ENCODE measurements at regions not wholly inside any gene's neighbourhood (a gene's known extent, or its start where the extent isn't known, plus 50 kb on each side); places are given as distances from the start of the nearest gene placed in this dataset.
"Not testable (repeated sequence)": the region's sequence is repeated elsewhere in the genome, so short reads cannot be mapped to it uniquely, and the experiment has no call there.

DNA sequence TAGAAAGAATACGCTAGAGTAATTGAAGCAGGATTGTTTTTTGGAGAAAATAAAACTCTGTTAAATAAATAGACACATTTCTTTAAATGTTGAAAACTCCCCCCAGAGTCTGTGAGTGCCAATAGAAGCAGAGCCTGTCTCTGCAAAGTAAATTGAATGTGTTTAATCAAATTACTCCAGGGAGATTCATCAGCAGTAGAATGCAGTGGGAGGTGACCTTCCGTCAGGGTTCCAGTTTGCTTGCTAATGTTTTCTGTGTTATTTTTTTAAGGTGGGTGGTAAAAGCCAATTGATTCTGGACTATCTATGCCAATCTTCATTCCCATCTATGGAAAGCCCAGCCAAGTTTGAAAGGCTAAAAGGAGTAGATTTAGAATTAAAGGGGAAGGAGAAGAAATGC is 612.4 kb upstream of the GRM7 start:
- DNase-seq: no peak

DNA sequence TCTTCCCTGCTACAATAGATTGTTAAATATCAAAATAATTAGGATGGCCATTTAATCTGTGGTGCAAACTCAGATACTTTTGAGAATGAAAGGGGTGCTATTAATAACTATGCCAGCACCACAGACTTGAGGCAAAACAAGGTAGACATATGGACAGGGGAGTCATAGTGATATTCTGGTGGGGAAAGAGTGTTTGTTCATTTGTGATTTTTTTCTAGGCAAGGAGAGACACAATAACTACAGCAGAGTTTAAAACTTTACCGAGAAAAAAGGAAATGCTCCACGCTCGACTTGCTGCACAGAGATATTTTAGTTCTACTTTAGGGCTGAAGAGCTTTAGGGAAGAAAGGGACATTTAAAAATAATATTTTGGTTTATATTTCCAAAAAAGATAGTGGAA is 611.2 kb upstream of the GRM7 start:
- no peak for DNase-seq

DNA sequence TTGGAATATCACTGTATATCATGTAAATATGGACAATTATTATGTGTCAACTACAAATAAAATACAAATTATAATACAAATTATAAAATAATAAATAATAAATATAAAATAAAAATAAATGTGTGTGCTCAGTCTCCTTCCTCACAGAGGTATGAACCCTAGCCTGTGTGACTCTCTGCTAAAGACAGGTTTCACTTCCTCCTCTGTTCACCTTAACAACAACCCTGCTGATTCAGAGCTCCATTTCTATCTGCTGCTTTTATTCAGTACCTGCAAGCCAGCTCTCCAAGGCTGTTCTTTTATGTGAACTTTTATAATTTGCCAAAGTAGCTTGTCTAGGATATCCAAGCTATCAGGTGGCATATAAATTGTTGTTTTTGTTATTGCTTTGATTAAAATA is 610.7 kb upstream of the GRM7 start:
- DNase-seq: no peak

DNA sequence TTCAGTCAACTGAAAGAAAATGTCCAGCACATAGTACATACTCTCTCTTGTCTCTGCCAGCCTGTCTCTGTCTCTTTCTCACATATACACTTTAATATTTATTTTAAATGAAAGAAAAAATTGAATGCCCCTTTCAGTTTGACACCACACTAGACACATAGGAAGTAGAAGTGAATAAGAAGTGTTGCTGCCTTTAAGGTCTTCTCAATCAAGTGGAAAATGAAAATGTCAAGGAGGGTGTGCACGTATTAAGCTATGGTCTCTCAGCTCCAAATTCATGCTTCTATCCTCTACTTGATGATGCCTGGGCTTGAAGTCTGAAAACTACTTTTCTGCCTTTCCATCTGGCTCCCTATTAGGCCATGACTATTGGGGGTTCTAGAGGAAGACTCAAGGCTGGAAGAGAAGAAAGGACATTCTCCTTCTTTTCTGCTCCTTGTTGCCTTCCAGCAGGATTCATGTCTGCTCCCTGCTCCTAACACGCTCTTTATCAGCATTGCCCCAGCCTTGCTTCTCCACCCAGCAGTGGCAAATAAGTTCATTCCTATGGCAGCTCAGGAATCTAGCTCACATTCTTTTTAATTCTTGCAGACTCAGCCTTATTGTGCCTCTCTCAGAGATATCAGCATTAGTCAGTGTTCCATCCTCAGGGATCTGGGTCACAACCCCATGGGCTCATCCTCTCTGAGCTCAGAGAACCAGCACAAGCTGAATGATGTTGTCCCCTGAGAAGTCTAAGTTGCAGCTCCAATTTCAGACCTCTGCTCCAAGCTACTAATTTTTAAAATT is 609.1 kb upstream of the GRM7 start:
- DNase-seq: no peak

DNA sequence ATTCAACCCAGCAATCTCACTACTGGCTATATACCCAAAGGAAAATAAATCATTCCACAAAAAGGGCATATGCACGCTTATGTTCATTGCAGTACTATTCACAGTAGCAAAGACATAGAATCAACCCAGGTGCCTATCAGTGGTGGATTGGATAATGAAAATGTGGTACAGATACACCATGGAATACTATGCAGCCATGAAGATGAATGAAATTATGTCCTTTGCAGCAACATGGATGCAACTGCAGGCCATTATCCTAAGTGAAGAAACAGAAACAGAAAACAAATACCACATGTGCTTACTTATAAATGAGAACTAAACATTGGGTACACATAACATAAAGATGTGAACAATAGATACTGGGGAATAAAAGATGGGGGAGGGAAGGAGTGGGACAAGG is 606.4 kb upstream of the GRM7 start:
- DNase-seq: no peak

- DNase-seq: no peak
Observed at GRCh38 chr3:6255229-6255628, 605.7 kb upstream of the GRM7 start.

GRCh38 chr3:6260551-6261191 is 600.2 kb upstream of the GRM7 start:
- DNase-seq: no peak

- DNase-seq: no peak
Observed at GRCh38 chr3:6262010-6262409, 598.9 kb upstream of the GRM7 start.

GRCh38 chr3:6264036-6264435 is 596.9 kb upstream of the GRM7 start:
- no peak for DNase-seq

DNA sequence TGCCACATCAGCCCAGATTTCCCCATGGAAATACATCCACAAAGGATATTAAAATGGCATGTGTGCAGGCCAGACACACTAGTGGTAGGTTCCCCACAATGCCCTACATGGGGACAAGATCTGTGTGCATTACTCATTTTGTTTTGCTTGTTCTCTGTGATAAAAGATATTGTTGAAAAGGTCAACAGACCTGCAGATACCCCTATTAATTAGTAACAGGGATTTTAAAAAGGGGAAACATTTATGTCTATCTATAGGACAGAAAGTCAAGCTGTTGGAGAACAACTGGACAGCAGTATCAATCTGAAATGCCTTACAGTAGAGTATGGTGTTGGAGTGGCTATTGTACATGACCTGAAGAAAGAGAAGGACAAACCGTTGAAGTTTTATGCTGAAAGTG is 596.0 kb upstream of the GRM7 start:
- DNase-seq: no peak

DNA sequence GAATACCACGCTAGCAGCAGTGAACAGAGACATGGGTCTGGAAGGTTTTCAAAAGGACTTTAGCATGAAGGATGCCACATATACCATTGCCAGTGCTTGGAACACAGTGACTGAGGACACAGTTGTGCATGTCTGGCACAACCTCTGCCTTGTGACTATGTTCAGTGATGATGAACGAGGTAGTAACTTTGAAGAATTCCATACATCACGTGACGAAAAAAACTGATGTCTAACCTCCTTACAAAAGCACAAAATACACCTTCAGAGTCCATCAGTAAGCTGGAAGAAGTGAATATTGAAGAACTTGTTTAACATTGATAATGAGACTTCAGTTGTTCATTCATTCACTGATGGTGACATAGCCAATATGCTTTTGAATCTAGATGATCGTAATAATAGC is 594.8 kb upstream of the GRM7 start:
- no peak for DNase-seq

DNA sequence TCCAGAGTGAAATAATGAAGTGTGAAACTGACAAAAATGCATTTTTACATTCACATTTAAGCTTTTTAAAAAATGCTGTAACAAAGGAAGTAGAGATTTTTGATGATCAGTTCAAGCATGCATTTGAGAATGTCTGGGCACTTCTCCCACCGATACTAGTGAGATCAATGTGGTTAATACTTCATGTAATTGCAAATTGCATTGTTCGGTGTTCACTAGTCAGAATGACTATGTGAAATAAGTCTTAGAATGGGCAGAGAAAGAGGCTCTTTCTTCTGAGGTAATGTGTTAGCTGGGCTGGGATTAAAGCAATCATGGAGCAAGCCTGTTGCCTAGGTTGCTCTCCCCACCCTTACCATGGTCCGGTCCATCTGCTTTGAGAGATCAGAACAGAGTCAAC is 587.0 kb upstream of the GRM7 start:
- no peak for DNase-seq

DNA sequence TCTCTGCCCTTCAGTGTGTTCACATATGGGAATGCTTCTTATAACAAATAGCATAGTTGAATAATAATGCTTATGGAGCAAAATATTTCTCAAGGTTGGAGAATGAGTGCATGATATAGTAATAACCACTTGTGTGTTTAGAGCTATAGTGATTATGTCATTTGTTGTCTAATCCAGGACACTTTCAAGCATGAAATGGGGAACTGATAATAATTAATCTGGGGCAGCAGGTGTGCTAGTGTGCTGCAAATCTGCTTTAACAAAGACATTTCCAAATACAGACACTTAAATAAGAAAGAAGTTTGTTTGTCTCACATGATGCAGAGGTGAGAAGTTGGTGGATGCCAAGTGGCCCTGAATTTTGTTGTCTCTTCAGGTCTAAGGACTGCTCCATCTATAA is 579.3 kb upstream of the GRM7 start:
- no peak for DNase-seq

DNA sequence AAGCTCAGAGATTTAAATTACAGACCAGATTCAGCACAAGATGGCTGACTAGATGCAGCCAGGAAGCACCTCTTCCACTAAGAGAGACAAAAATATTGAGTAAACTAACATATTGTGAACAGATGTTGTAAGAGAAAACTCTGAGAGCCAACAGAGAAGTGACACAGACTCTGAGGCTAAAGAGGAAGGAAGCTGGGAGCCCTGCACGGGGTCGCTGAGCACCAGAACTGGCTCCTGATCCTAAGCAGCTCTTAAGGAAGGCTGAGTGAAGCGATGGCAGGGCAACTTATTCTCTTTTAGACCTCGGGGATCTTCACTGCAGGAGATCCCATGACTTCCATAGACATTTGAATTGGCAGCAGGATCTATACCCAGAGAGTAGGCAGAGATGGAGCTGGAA is 578.0 kb upstream of the GRM7 start:
- no peak for DNase-seq

- no peak for DNase-seq
Observed at GRCh38 chr3:6287088-6287875, 573.6 kb upstream of the GRM7 start.

DNA sequence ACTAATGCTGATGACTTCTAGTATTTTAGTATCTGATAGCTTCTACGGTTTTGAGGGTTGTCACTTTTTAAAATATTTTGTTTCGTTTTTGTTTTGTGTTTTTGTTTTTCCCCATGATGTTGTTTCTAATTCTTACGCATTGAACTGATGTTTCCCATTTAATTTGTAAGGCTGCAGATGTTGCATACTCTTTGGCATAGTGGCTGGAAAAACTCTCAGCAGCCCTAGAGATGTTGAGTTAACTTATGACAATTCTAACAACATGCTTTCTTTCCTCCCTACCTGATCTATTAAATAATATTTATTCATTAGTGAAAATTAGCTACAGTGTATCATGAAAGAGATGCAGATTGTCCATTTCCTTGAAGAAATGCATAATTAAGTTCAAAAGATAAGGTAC is 559.3 kb upstream of the GRM7 start:
- DNase-seq: no peak

GRCh38 chr3:6315906-6316305 is 545.0 kb upstream of the GRM7 start:
- no peak for DNase-seq

- no peak for DNase-seq
Observed at GRCh38 chr3:6321999-6322398, 538.9 kb upstream of the GRM7 start.

DNA sequence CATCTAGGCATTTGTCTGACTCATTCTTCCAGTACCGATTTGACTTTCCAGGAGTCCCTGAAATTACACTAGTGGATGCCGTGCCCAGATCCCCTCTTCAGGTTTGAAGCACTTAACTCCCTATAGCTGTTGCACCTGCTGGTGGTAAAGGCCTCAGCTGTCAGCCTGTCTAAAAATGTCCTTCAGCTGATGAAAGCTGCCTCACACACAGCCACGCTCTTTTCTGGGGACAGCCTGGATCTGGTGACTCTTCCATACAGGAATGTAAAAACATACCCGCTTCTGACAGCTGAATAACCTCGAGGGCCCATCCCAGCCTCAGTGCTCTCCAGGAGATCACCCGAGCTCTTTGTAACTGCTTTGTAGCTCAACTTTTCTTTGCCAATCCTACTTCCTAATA is 534.1 kb upstream of the GRM7 start:
- DNase-seq: no peak

- DNase-seq: not testable (repeated sequence)
Observed at GRCh38 chr3:6340980-6341325, 520.0 kb upstream of the GRM7 start.

GRCh38 chr3:6351752-6352151 is 509.2 kb upstream of the GRM7 start:
- no peak for DNase-seq

- DNase-seq: no peak
Observed at GRCh38 chr3:6354653-6355052, 506.3 kb upstream of the GRM7 start.

GRCh38 chr3:6362406-6362805 is 498.5 kb upstream of the GRM7 start:
- no peak for DNase-seq

- DNase-seq: no peak
Observed at GRCh38 chr3:6367171-6367570, 493.7 kb upstream of the GRM7 start.
